ENCODE measurements at regions not wholly inside any gene's neighbourhood (a gene's known extent, or its start where the extent isn't known, plus 50 kb on each side); places are given as distances from the start of the nearest gene placed in this dataset.

- ChIA-PET POLR2A (no interaction called here), CTCF (interaction anchor here (0.9 to 1.5 kb wide), 2 partner anchors 10 to 11 kb away, joined by 3 to 7 read pairs; no protein-coding TSS in a partner anchor), RAD21 (ENCODE audit: low non-redundant PET in 1 of 2, low total read pairs in 2 of 2, uncharacterized antibody in 2 of 2, unreplicated experiment in 2 of 2) (no interaction called here)
- ATAC-seq: peak; percentile 23; the same call in 1 of the 2 replicates
- H3K27me3 ChIP-seq (ENCODE audit: insufficient read depth, low read length): no peaks in the 10 kb centered on the region
- no peak overlapping the region for H3K4me3 ChIP-seq (replicated peaks in 1 of 2; ENCODE audit: low read depth in 1 of 2, low read length in 2 of 2)
- no peak overlapping the region; the same call in 1 of the 2 replicates for H3K4me2 ChIP-seq (ENCODE audit: low read length)
- H3K9ac ChIP-seq (ENCODE audit: low read length): no peak overlapping the region
- TF ChIP-seq EZH2 (IDR thresholded peaks at IDR 0.05): no peak
- TF ChIP-seq POLR2AphosphoS5 (IDR thresholded peaks at IDR 0.05; ENCODE audit: low read depth, low read length): no peak
- TF ChIP-seq CEBPB (IDR thresholded peaks at IDR 0.05; ENCODE audit: low read depth): no peak
- no peak for TF ChIP-seq EZH2phosphoT487 (IDR thresholded peaks at IDR 0.05; ENCODE audit: borderline replicate concordance)
- no peak for TF ChIP-seq TCF7L2 (IDR thresholded peaks at IDR 0.05; ENCODE audit: borderline replicate concordance, extremely low read depth, insufficient read depth, insufficient read length)
- H2AFZ ChIP-seq (ENCODE audit: low read depth, low read length, poor library complexity, severe bottlenecking): no peak overlapping the region
- H3K79me2 ChIP-seq (ENCODE audit: insufficient read depth, low read length): no peaks in the 10 kb centered on the region
- no peak overlapping the region for H3K27ac ChIP-seq (ENCODE audit: low read depth, low read length)
- no peaks in the 10 kb centered on the region for H4K20me1 ChIP-seq (ENCODE audit: insufficient read depth)
- BruUV-seq (replicated peaks): no TSS peak
- H3K9me2 ChIP-seq (ENCODE audit: insufficient read depth): no peaks in the 10 kb centered on the region
- peaks cover 13 to 29% of the 10 kb centered on the region in 2 experiments for H3K4me1 ChIP-seq (ENCODE audit: control insufficient read depth in 1 of 2, insufficient read depth in 2 of 2, low read length in 2 of 2)
- H3K9me3 ChIP-seq (ENCODE audit: control insufficient read depth in 1 of 2, insufficient read depth in 1 of 2, low read depth in 1 of 2, low read length in 2 of 2): no peaks in the 10 kb centered on the region
- intact Hi-C loops (cut with micrococcal nuclease): no loop called here
- no peak for DNase-seq (ENCODE audit: low read depth, low spot score)
- H3K36me3 ChIP-seq (ENCODE audit: control insufficient read depth in 1 of 2, insufficient read depth in 2 of 2, low read length in 2 of 2): no peaks in the 10 kb centered on the region
Measured at GRCh38 chr14:76924371-76925096, 98.3 kb downstream of the LRRC74A start.

DNA sequence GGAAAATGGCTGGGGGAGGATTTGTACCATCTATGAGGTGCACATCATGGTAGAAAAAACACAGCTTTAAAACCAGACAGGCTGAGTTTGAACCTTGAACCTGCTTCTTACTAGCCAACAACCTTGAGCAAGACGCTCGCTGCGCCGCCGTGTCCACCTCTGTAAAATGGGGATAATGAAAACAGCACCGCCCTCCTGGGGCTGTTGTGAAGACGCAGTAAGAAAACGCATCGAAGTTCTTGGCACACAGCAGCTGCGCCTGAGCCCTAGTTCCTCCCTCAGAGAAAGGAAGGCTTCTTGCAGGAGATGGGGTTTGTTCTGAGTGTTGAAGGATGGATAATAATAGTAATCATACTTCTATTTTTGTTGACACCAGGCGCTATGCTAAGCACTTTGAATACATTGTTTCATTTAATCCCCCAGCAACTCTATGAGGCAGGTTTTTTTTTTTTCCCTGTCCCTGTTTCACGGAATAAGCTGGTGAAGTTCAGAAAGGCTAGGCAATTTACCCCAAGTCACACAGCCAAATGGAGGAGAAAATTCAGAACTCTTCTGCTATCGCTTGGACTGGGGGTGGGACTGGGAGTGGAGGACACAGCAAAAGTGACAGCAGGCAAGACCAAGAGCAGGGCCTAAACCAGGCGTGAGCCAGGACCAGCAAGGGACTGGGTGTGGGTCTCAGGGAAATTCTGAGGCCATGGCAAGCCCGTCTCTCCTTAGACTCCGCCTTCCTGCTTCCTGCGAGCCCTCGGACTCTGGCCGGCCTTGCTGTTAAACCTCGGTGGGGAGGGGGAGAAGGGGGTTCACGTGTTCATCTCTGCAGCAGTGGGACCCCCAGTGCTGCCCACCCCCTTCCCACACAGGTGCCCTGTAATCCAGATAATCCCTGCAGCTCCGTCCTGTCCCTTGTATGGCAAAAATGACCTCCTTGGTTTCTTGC, 97.5 kb downstream of the LRRC74A start:
- Histone ChIP-seq H4K20me1 (ENCODE audit: insufficient read depth) (no peaks in the 10 kb centered on the region), H3K4me1 (ENCODE audit: control insufficient read depth in 1 of 2, insufficient read depth in 2 of 2, low read length in 2 of 2) (peaks cover 19 to 37% of the 10 kb centered on the region in 2 experiments), H3K9me3 (ENCODE audit: control insufficient read depth in 1 of 2, insufficient read depth in 1 of 2, low read depth in 1 of 2, low read length in 2 of 2) (no peaks in the 10 kb centered on the region), H3K9me2 (ENCODE audit: insufficient read depth) (no peaks in the 10 kb centered on the region), H3K4me2 (ENCODE audit: low read length) (no peak overlapping the region), H3K4me3 (replicated peaks in 1 of 2; ENCODE audit: low read depth in 1 of 2, low read length in 2 of 2) (no peak overlapping the region), H3K36me3 (ENCODE audit: control insufficient read depth in 1 of 2, insufficient read depth in 2 of 2, low read length in 2 of 2) (no peaks in the 10 kb centered on the region), H2AFZ (ENCODE audit: low read depth, low read length, poor library complexity, severe bottlenecking) (no peak overlapping the region), H3K27me3 (ENCODE audit: insufficient read depth, low read length) (no peaks in the 10 kb centered on the region), H3K27ac (ENCODE audit: low read depth, low read length) (no peak overlapping the region), H3K79me2 (ENCODE audit: insufficient read depth, low read length) (no peaks in the 10 kb centered on the region), H3K9ac (ENCODE audit: low read length) (no peak overlapping the region)
- CTCF ChIA-PET: no interaction called here
- POLR2A ChIA-PET: interaction anchor here (1.0 kb wide), 1 partner anchor 30 kb away, joined by 4 read pairs; no protein-coding TSS in a partner anchor
- TF ChIP-seq ZBTB33 (IDR thresholded peaks at IDR 0.05; ENCODE audit: extremely low read depth, insufficient replicate concordance, low read length) (no peak), MAX (IDR thresholded peaks at IDR 0.05) (no peak), CBX3 (IDR thresholded peaks at IDR 0.05; ENCODE audit: low read depth) (no peak), POLR2A (IDR thresholded peaks at IDR 0.05; ENCODE audit: borderline replicate concordance, extremely low read depth, insufficient read depth, insufficient read length) (no peak), EZH2 (IDR thresholded peaks at IDR 0.05) (no peak), ZNF274 (IDR thresholded peaks at IDR 0.05; ENCODE audit: low read depth, low read length) (no peak)
- no TSS peak for BruUV-seq (replicated peaks)
- DNase-seq (ENCODE audit: low read depth, low spot score) (no peak), ATAC-seq (no peak)
- intact Hi-C loops (cut with micrococcal nuclease): no loop called here
- RAD21 ChIA-PET (ENCODE audit: low non-redundant PET in 1 of 2, low total read pairs in 2 of 2, uncharacterized antibody in 2 of 2, unreplicated experiment in 2 of 2): no interaction called here
